Amniotic epithelial cell (primary cell): ENCODE measurements at regions not wholly inside any gene's neighbourhood (a gene's known extent, or its start where the extent isn't known, plus 50 kb on each side); places are given as distances from the start of the nearest gene placed in this dataset.

Source experiments
- DNase-seq: peaks from one replicate; pipeline ENCODE4 v3.0.0-alpha.2; 2010; ENCODE audit warnings: low read depth

DNA sequence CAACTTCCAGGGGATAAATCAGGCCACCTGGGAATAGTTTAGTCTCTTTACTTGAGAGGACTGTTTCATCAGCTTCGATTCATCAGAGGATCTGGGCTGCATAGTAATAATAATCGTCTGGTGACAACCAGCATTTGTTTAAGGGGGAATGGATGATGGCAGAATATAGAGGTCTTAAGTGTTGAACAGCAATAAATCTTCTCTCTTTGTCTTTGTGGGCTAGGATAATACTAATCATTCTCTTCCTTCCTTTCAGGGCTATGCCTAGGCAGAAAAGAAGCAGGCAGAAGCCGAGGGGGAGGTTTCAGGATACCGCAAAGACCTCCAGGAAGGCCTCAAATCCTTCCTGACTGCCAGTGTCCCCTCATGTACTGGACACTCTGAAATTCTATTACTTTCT, 150.4 kb upstream of the GAREM1 start:
- DNase-seq: no peak

DNA sequence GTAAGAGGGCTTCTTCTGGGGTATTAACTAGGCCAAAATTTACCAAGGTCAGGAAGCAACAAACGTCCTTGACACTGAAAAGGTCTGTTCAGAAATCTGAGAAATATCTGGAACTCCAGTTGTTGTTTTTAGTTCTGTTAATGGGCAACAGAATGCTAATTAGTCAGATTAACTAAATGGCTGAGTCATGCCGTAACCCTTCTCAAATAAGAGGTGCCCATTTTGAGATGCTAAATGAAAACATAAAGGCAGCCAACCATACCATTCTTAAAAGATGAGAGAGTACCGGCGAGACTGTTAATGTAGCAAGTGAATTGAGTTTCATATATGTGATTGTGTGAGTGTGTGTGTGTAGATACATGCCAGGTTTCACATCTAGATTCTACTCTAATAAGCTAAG, 147.9 kb upstream of the GAREM1 start:
- no peak for DNase-seq

DNA sequence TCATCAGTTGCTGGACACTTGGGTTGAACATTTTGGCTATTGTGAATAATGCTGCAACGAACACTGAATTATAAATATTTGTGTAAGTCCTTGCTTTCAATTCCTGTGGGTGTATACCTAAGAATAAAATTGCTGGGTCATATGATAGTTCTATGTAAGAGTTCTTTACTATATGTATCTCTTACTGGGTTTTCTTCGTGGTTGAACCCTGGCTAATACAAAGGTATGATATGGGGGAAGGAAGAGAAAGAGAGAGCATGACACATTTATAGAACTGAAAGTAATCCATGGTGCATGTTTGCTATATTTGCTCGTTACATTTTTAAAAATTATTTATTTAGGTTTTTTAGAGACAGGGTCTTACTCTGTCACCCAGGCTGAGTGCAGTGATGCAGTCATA, 143.1 kb upstream of the GAREM1 start:
- DNase-seq: no peak

DNA sequence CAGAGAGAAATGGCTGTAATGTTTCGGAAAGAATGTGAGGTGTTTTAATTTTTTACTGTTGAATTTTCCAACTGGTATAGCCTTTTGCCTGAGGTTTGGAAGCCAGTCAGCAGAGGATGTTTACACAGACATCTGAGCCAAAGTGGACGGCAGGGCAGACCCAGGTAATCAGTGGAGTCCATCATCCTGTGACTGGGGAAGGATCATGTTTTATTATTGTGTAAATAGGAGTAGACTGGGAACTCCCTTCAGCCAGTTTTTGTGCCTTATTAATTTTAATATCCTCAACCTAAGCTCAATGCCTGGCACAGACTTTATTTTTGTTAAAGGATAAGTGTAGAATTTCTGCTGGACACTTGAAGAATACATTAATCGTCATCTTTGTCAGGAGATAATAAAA, 142.0 kb upstream of the GAREM1 start:
- no peak for DNase-seq

DNA sequence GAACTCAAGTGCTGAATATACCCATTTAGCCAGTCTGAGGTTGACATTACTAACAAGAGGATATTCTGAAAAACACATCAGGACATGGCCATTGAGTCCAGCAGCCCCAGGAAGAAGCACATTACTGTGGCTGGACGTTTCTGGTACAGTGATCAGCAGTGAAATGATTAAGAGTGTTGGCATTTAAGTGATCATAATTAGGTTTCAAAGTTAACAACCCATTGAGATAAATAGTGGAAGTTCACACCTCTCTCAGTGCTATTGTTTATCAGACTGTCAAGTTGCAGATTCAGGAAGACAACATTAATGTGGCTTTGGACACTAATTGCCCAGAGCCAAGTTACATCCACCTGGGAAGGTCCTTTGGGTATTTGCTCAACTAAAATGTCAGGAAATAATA, 139.5 kb upstream of the GAREM1 start:
- DNase-seq: no peak

DNA sequence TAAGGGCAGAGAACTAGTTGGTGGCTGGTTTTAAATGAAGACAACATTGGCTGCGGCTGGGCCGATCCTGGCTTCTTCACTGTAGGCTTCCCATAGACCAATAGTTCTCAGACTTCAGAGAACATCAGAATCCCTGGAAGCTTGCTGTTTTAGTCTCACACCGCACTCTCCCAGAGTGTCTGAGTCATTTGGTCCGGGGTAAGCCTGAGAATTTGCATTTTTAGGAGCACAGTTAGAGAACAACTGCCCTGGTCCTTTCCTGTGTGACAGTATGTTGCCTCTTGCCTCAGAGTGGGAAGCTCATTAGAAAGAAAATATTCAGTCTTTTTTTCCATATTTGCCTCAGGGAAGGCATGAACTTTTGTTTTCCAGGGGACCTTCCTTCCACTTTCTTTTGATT, 137.1 kb upstream of the GAREM1 start:
- DNase-seq: no peak

DNA sequence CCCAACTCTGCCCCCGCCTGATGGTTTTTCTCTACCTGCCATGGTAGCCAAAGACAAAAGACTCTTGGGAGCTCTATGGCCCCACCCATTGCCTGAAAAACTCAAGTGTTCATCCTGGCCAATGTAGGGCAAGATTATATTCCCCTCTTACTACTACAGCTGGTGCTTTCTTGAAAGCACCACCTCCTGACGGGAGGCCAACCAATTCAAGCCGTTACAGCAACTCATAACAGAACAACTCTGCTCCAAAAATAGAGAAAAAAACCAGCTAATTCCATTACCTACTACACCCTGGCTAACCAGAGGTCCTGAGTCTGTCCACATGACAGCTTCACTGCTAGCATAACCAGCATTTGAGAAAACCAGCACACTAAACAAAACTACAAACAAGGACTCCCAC, 127.5 kb upstream of the GAREM1 start:
- no peak for DNase-seq

DNA sequence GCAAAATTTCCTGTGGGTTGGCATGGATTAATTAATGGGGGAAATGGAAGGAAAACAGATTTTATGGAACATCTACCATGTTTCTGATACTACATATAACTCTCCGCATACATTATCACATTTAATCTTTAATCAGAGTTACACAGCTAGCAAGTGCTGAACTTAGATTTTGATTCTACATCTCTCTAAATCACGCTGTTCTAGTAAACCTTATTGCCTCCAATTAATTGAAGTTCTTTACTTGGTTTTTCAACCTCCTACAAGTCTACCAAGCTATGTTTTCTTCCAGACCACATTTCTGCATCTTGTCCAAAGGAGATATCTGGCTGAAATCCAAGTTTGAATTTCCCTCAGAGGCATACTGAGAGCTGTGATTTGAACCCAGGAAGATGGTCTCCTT, 125.8 kb upstream of the GAREM1 start:
- DNase-seq: no peak

DNA sequence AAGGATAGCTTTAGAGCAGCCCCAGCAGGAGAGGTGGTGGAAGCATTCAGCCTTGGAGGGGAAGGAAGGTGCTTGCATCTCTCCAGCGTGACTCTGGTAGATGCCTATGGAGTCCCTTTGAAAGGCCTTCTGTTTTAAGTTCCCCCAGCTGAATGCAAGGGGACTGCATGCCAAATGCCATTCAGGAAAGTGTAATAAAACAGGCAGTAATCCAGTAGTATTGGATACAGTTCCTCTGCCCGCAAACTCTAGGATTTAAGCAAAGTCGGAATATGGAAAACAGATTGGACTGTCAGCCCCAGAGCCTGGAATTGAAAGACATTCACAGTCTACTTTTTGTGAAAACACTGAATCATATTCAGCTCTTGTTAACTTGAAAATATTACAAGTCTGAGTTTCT, 125.2 kb upstream of the GAREM1 start:
- no peak for DNase-seq

DNA sequence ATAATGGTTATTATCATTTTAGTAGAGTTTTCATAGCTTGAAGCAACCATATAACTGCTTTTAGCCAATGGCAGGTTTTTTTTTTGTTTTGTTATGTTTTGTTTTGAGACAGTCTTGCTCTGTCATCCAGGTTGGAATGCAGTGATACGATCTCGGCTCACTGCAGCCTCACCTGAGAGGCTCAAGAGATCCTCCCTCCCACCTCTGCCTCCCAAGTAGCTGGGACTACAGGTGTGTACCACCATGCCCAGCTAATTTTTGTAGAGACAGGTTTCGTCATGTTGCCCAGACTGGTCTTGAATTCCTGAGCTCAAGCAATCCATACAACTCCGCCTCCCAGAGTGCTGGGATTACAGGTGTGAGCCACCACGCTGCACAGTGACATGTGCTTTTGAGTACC, 117.5 kb upstream of the GAREM1 start:
- no peak for DNase-seq

DNA sequence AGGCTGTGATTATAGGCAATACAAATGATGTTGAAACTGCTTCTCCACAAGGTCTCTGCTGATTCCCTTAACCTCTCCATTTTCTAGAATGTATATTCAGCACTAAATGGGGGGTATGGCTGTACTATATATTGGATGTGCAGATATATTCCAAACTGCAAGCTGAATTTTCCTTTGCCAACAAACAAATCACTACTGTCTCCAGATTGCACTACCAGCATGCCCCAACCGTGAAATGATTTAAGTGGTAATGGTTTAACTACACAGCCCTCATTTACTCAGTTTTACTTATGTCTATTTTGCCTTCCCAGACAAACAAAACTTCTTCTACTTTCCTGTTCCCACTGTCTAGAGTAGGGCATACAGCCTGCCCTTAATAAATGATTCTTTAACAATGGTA, 112.7 kb upstream of the GAREM1 start:
- DNase-seq: no peak

DNA sequence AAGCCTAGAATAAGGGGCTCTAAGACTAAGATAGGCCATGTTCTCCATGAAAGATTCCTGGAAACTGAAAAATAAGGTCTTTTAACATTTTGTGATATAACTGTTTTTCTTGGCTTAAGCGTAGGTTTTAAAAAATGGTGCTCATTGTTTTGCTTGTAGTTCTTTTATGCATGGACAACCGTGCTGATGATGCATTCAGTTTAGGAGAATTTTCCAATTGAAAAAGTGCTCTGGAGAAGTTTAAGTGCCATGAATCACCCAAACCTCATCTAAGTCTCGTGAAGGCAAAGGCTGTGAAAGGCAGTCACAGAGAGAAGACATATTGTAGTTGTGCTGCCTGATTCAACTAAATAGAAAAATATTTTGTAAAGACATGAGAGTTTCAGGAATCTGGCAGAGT, 111.8 kb upstream of the GAREM1 start:
- no peak for DNase-seq

DNA sequence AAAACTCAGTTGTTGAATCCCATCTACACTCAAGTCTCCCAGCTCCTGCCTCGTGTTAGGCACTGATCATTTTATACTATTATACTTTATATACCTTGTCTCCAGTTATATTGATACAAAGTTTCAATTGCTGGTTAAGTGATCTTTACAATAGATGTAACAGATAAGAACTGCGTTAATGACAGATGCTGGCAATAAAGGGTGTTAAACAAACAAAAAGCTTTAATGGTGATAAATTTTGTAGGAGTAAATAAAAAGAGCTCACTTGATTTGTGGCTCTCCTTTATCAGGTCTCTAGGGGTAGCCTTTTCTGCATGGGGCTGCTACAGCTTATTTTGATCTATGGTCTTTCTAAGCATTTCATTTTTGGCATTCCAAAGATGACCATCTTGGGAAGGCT, 106.9 kb upstream of the GAREM1 start:
- DNase-seq: no peak

DNA sequence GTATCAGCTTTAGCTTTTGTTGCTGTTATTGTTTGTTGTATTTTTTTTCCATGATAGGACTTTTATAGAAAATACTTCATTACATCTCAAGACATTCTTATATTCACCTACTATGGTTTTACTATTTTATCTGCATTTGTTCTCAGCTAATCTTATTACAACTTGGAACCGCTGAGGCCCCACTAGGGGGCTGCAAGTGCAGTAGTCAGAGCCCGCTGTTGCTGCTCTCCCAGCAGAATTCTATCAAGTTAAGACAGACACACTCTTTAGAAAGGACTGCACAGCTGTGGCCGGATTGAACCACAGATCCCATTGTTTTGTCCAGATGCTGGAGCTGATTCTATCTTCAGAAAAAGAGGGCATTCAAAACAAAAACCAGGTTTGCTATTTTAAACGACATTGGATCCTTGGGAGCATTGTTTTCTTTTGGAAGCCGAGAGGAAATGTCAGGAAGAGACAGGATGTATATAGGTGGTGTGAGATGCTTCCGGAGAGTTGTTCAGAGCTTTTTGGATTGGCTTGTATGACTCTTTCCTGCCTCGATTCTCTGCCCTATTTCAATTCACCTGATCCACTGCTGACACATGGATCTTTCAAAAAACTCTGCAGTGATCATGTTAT, 105.7 kb upstream of the GAREM1 start:
- no peak for DNase-seq

DNA sequence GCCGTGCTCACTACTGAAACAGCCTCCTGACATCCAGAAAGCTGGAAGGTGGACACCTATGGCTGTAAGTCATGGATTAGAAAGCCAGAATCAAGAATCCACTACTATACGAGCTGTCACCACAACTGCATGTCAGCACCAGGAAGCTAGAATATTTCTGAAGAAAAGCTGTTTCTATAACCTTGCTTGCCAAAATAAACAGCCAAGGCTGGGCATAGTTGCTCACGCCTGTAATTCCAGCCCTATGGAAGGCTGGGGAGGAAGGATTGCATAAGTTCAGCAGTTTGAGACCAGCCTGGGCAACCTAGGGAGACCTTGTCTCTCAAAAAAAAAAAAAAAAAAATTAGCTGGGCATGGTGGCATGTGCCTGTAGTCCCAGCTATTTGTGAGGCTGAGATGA, 96.3 kb upstream of the GAREM1 start:
- DNase-seq: no peak

DNA sequence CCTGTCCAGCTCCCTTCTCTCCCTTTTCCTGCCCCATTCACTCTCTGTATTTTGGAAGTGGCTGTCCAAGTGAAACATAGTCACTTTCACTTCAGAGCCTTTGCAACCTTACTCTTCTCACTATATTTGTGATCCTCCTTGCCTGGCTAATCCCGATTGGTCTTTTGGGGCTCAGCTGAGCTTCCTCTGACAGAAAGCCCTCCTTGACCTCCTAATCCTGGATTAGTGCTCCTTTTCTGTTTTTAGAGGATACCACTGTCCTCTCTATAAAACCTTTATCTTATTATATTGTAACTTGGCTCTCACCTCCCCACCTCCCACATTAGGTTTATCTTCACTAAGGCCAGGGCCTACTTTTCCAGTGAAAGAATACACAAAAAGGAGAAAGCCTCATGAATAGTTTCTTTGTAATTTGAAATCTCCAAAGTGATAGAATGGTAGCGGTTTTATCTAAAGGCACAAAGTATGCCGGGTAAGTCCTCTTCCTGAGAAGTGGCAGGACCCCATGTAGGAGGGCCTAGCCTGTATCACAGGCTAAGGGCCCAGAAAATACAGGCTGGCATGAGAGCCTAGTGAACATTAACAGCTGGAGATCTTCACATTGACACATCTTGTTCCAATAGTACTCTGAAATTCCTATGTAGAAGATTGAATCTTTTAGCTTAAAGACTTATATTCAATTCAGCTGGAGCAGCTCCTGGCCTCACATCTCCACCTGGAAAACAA, 83.1 kb upstream of the GAREM1 start:
- DNase-seq: no peak

DNA sequence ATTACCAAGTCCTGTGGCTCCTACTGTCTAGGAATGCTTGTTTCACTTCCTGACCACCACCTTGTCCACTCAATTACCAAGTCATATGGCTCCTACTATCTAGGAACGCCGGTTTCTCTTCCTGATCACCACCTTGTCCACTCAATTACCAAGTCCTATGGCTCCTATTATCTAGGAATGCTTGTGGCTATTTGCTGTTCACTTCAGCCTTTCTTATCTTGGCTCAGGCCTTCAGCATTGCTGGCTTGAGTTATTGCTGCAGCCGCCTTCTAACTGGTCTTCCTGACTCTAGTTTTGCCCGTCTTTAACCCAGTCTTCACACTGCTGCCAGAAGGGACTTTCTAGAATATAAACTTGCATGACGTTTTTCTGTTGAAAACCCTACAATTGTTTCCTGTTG, 82.5 kb upstream of the GAREM1 start:
- DNase-seq: peak; percentile 40

DNA sequence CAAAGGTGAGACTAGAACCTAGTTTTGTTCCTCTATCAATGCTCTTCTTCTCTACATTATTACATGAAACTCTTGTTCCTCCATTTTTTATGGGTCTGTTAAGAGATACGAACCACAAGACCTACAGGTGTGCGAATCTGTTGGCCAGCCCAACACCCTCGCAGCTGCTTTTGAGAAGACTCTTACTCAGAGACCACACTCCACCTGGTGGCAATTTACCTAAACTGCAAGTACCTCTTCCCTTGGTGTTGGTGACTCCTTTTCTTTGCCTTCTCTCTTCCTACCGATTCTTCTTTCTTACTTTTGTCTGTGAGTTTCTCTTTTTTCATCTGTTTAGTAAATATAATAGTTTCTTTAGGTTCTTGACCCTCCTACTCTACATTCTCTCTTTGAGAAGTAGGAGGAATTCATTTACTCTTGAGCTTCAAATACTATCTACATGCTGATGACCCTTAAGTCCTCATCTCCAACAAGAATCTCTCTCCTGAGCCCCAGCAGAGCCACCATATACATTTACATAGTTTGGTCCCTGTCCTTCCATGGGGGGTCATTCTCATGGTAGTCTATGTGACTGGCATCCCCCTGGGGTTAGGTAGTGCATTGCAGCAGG, 81.8 kb upstream of the GAREM1 start:
- peak; percentile 68 for DNase-seq

DNA sequence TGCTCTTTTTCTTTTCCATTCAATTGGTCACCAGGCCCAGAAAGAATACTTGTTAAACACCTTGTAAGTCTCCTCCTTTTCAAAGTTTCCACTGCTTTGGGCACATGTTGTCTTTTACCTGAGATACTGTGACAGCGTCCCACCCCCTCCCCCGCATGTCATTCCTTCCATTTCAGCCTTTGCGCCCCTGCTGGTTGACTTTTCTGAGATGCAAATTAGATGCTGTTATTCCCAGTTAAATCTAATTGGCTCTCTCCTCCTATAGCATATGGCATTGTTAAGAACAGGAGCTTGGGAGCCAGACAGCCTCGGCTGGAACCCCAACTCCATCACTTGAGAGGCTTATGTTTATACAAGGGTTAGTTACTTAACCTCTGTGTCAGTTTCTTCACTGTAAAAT, 80.3 kb upstream of the GAREM1 start:
- DNase-seq: peak; percentile 8

DNA sequence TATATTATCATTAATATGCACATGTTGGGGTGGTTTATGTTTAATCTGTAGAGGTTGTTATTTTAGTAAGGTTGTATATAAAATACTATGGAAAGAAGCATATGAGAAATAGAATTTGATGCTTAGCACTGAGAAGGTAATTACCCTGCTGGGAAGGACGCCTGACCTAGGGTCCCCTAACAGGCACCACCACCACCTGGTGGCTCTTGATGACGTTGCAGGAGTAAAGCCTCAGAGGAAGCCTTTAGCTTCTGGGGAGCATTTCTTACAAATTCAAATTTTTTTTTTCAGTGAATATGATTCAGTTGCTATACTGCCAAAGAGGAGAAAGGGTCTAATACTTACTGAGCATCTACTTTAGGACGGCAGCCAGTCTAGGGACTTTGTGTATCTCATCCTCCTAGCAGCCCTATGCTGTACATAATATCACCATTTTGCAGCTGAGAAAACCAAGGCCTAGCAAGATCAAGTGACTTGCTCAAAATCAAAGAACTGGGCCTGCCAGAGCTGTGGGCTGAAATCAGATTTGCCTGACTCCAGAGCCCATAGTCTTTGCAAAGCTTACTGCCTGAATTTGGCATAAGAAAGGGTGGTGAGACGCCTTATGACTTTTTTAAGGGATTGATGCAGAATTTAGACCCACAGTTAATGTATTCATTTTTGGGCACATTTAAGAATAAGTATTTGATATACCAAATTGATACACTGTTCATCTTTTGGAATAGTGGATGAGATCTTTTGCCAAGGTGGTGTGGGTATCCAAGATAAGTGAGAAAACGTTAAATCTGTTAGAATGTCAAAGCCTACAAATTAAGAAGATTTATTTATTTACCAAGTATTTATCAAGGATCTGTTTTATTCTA, 78.8 kb upstream of the GAREM1 start:
- peak; percentile 47 for DNase-seq

DNA sequence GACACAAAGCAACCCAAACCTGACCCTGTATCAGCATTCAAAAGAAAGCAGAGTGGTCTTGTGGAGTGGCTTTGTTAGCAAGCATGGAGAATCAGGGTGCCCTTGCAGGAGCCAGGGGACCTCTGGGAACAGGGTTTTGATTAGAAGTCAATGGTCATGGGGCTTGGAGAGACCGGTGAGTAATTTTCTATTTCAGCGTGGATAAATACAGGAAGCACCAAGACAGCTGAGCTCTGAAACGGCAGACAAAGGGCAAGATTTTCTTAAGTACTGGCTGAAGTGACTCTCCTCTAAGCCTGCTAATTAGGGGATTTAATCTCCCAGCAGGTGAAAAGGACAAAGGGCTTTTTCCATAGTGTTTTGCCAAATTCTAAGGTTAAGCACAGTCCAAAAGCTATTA, 78.0 kb upstream of the GAREM1 start:
- no peak for DNase-seq

DNA sequence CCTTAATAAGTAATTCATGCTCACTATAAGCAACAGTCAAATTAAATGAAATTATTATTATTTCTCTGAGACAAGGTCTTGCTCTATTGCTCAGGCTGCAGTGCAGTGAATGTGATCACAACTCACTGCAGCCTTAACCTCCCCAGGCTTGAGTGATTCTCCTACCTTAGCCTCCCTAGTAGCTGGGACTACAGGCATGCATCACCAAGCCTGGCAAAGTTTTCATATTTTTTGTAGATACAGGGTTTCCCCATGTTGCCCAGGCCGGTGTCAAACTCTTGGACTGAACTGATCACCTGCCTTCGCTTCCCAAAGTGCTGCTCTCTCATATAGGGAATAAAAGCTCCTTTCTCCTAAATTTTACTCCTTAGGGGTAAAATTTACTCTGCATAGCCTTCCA, 74.9 kb upstream of the GAREM1 start:
- no peak for DNase-seq

DNA sequence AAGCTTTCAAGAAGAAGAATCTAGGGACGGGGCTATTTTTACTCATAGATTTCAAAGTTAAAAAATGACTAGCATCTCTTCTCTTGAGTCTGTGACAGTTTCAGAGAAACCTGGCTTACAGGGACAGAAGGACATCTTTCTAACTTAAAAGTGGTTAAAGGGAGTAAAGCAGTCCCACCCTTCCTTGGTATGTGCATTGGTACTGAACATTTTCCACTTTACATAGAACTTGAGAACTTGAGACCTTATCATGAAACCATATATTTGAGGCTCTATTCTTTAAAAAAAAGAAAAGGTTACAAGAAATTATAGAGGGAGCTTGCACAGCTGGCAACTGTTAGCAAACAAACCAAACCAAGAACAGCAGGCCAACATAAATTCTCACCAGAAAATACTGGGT, 73.4 kb upstream of the GAREM1 start:
- no peak for DNase-seq
